ENCODE measurements at regions not wholly inside any gene's neighbourhood (a gene's known extent, or its start where the extent isn't known, plus 50 kb on each side); places are given as distances from the start of the nearest gene placed in this dataset.

DNA sequence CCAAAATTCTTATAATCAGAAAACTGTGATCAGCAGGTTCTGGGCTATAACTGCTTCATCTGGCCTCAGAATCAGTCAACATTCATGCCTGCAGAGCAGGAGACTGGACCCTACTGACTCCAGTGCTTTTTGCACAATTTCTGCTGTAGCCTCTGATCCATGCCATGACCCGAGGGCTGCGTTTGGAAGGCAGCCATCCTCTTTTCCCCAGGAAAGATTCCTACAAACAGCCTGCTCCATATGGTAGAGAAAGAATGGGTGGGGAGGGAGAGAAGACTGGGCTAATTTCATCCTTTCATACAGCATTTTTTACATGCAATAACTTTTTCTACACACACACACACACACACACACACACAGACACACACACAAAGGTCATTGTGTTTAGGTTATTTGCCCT, 133.0 kb upstream of the MMADHC start:
- no peak for TF ChIP-seq POLR2A (IDR thresholded peaks at IDR 0.05)
- no peak for TF ChIP-seq CTCF (IDR thresholded peaks at IDR 0.05)
